ENCODE measurements at regions not wholly inside any gene's neighbourhood (a gene's known extent, or its start where the extent isn't known, plus 50 kb on each side); places are given as distances from the start of the nearest gene placed in this dataset.
A peak's percentile ranks its signal among the peaks of the same experiment; 100 is the strongest.

- DNase-seq, result no peak
Measured at GRCh38 chr4:171629182-171629581, 184.0 kb upstream of the GALNTL6 start.

- no peak for DNase-seq
Measured at GRCh38 chr4:171626554-171626953, 186.7 kb upstream of the GALNTL6 start.

DNA sequence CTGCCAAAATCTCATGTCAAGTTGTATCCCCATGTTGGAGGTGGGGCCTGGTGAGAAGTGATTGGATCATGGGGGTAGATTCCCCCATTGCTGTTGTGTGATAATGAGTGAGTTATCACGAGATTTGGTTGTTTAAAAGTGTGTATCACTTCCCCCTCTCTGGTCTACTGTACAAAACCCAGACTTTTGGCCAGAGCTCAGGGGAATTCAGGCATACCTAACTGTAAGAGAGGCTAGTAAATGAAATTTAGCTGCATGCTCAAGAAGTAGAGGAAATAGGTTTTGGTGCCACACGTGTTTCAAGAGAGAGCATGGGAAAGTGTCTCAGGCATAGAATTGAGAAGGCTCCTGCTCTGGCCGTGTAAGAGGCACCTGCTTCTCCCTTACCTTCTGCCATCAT is 190.5 kb upstream of the GALNTL6 start:
- DNase-seq, result no peak

- no peak for DNase-seq
Measured at GRCh38 chr4:171621646-171622045, 191.6 kb upstream of the GALNTL6 start.

DNA sequence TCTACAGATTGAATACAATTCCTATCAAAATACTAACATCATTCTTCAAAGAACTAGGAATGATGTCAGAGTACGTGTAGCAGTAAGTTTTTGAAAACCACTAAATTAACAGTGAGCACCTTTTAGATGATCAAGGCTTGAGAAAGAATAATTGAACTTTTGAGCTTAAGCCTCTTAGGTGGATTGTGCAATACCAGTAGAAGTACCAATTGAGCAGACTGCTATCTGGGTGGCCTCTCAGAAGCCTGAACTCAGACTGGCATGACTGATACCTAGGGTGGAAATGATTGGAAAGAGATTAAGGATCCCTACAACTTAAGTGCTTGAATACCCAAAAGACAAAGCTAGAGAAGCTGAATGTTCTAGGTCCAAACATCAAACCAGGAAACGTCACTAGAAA is 200.3 kb upstream of the GALNTL6 start:
- DNase-seq, result no peak

GRCh38 chr4:171602638-171603355 is 210.4 kb upstream of the GALNTL6 start:
- no peak for DNase-seq

- no peak for DNase-seq
Measured at GRCh38 chr4:171601091-171601490, 212.1 kb upstream of the GALNTL6 start.

DNA sequence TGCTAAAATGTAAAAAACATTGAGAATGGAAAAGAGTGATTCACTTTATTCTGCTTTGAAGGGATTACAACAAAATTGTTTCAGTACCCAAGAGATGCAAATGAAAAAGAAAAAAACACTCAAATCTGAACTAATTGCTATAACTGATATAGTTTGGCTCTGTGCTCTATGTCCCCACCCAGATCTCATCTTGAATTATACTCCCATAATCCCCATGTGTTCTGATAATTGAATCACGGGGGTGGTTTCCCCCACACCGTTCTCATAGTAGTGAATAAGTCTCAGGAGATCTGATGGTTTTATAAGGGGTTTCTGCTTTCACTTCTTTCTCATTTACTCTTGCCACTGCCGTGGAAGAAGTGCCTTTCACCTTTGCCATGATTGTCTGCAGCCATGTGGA is 213.6 kb upstream of the GALNTL6 start:
- DNase-seq, result no peak

- no peak for DNase-seq
Measured at GRCh38 chr4:171594293-171594692, 218.9 kb upstream of the GALNTL6 start.

GRCh38 chr4:171590716-171591115 is 222.5 kb upstream of the GALNTL6 start:
- DNase-seq, result no peak

DNA sequence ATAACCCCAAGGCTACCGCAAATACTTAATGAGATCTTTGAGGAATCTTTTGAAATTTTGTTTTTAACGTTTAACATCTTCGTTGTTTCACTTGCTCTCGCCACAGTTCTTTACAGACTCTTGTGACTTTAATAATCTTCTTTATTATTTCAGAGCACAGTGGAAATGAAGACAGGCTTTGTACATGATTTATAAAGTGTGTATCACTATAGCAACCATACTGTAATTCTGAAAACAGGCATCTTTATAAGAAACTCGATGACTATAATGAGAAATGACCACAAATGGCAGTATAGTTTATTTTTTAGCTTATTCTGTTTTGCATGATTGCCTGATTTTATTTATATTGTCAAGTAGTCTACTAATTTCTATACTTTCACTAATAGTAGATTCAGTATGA is 224.4 kb upstream of the GALNTL6 start:
- DNase-seq, result no peak

DNA sequence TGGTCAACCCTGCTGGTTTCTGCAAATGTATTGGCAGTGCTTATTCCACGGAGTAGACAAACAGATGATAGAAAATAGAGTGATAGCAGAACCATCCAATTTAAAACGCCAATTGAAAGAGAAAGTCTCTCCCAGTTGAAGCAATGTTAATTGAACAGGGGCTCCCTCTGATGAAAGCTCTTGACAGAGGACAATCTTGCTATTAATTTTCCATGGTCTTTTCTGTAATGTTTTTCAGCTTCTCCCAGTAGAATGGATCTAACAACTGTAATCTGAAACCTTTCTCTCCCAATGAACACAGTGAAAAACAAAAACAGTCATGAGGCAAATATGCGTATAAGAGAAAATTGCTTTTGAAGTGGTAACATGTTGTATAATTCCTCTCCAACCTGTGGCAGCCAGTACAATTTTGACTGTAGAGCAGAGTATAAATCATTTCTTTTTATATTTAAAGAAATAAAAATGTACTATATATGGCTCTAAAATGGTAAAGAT is 225.1 kb upstream of the GALNTL6 start:
- DNase-seq, result peak; percentile 1

DNA sequence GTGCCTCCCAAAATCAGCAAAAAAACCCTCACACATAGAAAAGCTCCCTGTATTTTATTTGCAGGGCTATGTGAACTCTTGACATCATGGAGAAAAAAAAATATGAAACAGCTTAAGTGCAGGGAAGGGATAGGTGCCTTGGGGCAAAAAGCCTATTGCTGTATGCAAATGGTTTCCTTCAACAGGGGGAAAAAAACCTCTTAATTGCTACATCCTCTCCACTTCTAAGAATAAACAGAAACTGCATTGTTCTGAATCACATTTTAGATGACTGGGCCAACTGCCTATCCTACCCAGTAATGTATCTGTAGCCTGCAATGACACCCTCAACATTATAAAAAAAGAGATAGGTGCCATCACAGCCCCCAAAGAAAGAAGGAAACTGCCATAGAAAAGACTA is 229.4 kb upstream of the GALNTL6 start:
- DNase-seq, result no peak

GRCh38 chr4:171582961-171583581 is 230.1 kb upstream of the GALNTL6 start:
- no peak for DNase-seq

DNA sequence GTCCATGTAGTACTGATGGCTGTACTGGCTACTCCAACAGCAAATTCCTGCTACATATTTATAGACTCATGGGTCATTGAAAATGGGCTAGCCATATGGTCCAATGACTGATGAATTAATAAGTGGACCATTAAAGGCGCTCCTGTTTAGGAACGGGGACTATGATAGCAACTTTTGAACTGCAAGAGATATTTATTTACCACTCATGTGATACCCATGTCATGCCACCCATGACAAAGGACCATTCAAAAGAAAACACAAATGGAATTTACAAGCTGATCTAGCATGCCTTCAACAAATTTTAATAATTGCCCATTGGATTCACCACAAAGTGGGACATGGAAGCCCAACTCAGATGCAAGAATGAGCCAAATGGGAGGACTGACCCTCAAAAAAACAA is 240.0 kb upstream of the GALNTL6 start:
- DNase-seq, result no peak

GRCh38 chr4:171565130-171565788 is 247.9 kb upstream of the GALNTL6 start:
- no peak for DNase-seq

GRCh38 chr4:171561419-171561818 is 251.8 kb upstream of the GALNTL6 start:
- no peak for DNase-seq

DNA sequence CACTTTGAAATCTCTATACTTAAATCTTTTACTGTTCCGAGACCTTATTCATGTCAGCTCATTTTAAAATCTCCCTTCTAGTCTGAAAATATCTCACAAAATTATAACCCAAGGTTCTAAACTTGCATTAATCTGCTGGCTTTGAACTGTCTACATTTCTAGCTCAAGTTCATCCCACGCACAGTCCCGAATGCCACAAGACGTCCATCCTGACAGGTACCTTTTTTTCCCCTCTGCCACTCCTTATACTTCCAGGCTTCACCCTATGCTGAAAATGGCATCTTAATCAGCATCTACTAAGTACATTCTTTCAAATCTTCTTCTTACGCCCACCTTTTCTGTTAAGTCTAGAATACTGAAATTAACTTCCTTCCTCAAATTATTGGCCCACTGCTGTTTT is 259.2 kb upstream of the GALNTL6 start:
- DNase-seq, result no peak

DNA sequence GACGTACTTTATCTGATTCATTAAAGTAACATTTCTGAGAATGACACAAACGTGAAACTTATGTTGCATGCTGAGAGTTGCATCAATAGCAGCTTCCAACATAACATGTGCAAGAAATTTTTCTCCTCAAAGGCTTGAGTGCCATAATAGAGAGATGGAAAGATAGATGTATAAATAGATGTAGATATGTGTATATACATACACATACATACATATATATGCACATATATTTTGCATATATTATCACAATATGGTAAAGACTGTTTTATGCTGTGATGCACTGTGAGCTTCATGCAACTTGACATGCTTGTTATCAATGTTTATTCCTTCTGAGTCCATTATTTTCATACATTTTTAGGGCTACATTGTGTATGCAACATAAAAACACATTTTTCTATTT is 270.6 kb upstream of the GALNTL6 start:
- DNase-seq, result no peak

DNA sequence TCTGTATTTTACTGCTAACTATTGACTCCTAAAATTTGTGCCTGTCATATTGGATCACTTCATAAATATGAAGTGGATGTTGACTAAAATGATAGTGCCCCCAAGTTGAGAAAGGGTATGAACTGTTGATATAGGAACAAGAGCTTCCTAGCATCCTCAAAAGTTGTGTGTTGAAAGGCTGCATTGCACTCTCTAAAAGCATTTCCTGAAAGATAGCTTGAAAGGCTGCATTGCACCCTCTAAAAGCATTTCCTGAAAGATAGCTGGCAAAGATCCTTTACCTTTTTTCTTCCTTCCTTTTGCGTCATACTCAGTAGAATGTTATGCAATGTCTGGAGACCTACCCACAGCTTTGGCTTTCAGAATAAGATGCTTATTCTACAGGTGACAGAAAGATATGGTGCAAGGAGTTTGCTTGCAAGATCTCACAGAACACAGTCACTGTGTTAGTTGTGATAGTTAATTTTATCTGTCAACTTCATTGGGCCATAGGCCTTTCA is 274.6 kb upstream of the GALNTL6 start:
- no peak for DNase-seq

- DNase-seq, result no peak
Measured at GRCh38 chr4:171534391-171534790, 278.8 kb upstream of the GALNTL6 start.

- no peak for DNase-seq
Measured at GRCh38 chr4:171532968-171533367, 280.2 kb upstream of the GALNTL6 start.

DNA sequence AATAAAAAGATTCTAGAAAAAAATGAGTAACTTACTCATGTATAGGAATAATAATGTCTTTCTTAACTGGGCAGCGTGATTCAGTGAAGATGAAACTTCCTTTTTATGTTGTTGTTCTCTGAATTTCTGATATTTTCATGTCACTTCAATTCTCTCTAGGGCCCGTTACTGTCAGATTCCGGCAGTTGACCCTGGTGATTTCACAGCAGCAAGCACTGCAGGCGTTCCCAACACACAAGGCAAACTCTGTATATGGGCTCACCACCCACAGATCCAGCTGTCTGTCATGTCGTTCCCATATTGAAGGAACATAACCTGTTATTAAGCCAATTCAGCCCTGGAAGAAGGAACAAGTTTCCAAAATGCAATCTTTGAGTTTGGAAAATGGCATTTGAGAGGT is 288.3 kb upstream of the GALNTL6 start:
- no peak for DNase-seq

- no peak for DNase-seq
Measured at GRCh38 chr4:171521726-171522125, 291.5 kb upstream of the GALNTL6 start.

Measured in fibroblast of skin of right biceps (primary cell).